Stomach smooth muscle (tissue), 2 donors: ENCODE measurements at regions not wholly inside any gene's neighbourhood (a gene's known extent, or its start where the extent isn't known, plus 50 kb on each side); places are given as distances from the start of the nearest gene placed in this dataset.

Experiments
- H3K27ac ChIP-seq: one replicate; pipeline ENCODE4 v1.7.0; 2013; ENCODE audit warnings: mild to moderate bottlenecking, low read length, inconsistent platforms
- H3K27me3 ChIP-seq, 2 donors: one replicate each; pipeline ENCODE4 v1.7.0; 2013; ENCODE audit warnings: low read length in 2 of 2; ENCODE audit not compliant: insufficient read depth in 2 of 2, control insufficient read depth in 1 of 2
- H3K36me3 ChIP-seq, 2 donors: one replicate each; pipeline ENCODE4 v1.7.0; 2013; ENCODE audit warnings: low read length in 2 of 2; ENCODE audit not compliant: control insufficient read depth in 2 of 2, insufficient read depth in 2 of 2
- H3K4me1 ChIP-seq: one replicate; pipeline ENCODE4 v1.7.0; 2013; ENCODE audit warnings: low read length; ENCODE audit not compliant: control insufficient read depth, insufficient read depth
- H3K4me3 ChIP-seq, 2 donors: one replicate each; pipeline ENCODE4 v1.7.0; 2013; ENCODE audit warnings: low read length in 2 of 2
- H3K9ac ChIP-seq, 2 donors: one replicate each; pipeline ENCODE4 v1.7.0; 2013; ENCODE audit warnings: low read length in 2 of 2, mild to moderate bottlenecking in 1 of 2
- H3K9me3 ChIP-seq, 2 donors: one replicate each; pipeline ENCODE4 v1.7.0; 2013; ENCODE audit warnings: low read length in 2 of 2; ENCODE audit not compliant: control insufficient read depth in 2 of 2
- donor health status: healthy.
- donor health status: Pancreatic carcinoma.

DNA sequence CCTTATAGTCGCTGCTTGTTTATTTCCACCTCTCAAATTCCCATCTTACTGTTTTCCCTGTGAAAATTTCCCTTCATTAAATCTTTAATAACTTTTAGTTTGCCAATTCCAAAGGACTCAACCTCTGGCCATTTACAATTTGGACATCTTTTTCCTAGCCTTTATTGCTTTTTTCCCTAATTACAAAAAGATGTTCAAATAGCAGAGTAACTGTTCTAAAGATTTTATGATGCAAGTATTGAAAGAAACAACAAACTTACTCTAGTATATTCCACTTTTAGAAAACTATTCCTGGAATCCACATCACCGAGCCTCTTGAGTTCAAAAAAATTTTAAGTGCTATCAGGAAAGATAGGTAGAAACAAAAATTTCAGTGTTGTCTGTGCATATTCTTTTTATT, 174.1 kb upstream of the UBE2E2 start:
- no peaks in the 10 kb centered on the region for H3K36me3 ChIP-seq
- no peak overlapping the region for H3K4me3 ChIP-seq

DNA sequence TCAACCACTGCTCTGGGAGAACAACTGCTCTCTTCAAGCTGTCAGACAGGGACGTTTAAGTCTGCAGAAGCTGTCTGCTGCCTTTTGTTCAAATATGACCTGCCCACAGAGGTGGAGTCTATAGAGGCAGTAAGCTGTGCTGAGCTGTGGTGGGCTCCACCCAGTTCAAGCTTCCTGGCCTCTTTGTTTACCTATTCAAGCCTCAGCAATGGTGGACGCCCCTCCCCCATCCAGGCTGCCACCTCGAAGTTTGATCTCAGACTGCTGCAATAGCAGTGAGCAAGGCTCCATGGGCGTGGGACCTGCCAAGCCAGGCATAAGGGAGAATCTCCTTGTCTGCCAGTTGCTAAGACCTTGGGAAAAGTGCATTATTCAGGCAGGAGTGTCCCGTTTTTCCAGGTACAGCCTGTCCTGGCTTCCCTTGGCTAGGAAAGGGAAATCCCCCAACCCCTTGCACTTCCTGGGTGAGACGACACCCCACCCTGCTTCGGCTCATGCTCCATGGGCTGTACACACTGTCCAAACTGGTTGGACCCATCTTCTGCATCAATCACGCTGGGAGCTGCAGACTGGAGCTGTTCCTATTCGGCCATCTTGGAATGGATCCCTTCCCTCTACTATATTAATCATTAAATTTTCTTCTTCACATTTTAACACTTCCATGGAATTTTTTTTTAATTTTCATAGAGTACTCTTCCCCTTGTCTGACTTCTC, 167.0 kb upstream of the UBE2E2 start:
- H3K27ac ChIP-seq: no peak overlapping the region
- no peaks in the 10 kb centered on the region for H3K9me3 ChIP-seq
- no peaks in the 10 kb centered on the region for H3K36me3 ChIP-seq
- no peaks in the 10 kb centered on the region for H3K4me1 ChIP-seq
- H3K4me3 ChIP-seq: no peak overlapping the region
- H3K27me3 ChIP-seq: no peaks in the 10 kb centered on the region
- no peak overlapping the region for H3K9ac ChIP-seq

More for the DNA sequence above, 174.1 kb upstream of the UBE2E2 start:
- Histone ChIP-seq H3K27me3 (no peaks in the 10 kb centered on the region), H3K9me3 (no peaks in the 10 kb centered on the region), H3K27ac (no peak overlapping the region), H3K4me1 (no peaks in the 10 kb centered on the region), H3K9ac (no peak overlapping the region)

- Histone ChIP-seq H3K9ac (no peak overlapping the region), H3K9me3 (no peaks in the 10 kb centered on the region), H3K4me3 (no peak overlapping the region), H3K36me3 (no peaks in the 10 kb centered on the region), H3K4me1 (no peaks in the 10 kb centered on the region), H3K27ac (no peak overlapping the region), H3K27me3 (no peaks in the 10 kb centered on the region)
Observed at GRCh38 chr3:23036728-23037127, 166.4 kb upstream of the UBE2E2 start.

GRCh38 chr3:23038471-23038870, 164.7 kb upstream of the UBE2E2 start:
- H3K27ac ChIP-seq: no peak overlapping the region
- H3K9me3 ChIP-seq: no peaks in the 10 kb centered on the region

GRCh38 chr3:23041918-23042696, 161.0 kb upstream of the UBE2E2 start:
- H3K9ac ChIP-seq: no peak overlapping the region
- H3K27me3 ChIP-seq: no peaks in the 10 kb centered on the region
- no peak overlapping the region for H3K4me3 ChIP-seq
- peaks cover 0 to 5% of the 10 kb centered on the region in 2 donors for H3K9me3 ChIP-seq
- no peaks in the 10 kb centered on the region for H3K36me3 ChIP-seq
- no peak overlapping the region for H3K27ac ChIP-seq
- H3K4me1 ChIP-seq: no peaks in the 10 kb centered on the region

More at GRCh38 chr3:23038471-23038870, 164.7 kb upstream of the UBE2E2 start:
- no peaks in the 10 kb centered on the region for H3K36me3 ChIP-seq
- no peaks in the 10 kb centered on the region for H3K27me3 ChIP-seq
- no peak overlapping the region for H3K4me3 ChIP-seq
- no peaks in the 10 kb centered on the region for H3K4me1 ChIP-seq
- H3K9ac ChIP-seq: no peak overlapping the region

DNA sequence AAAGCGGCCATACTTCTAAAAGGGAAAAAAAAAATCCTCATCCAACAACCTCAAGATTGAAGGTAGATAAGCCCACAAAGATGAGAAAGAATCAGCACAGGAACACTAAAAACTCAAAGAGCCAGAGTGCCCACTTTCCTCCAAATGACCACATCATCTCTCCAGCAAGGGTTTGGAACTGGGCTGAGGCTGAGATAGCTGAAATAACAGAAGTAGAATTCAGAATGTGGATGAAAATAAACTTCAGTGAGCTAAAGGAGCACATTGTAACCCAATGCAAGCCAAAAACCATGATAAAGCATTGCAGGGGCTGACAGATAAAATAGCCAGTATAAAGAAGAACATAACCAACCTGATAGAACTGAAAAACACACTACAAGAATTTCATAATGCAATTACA, 158.7 kb upstream of the UBE2E2 start:
- Histone ChIP-seq H3K4me1 (no peaks in the 10 kb centered on the region), H3K9me3 (peaks cover 2 to 5% of the 10 kb centered on the region in 2 donors), H3K36me3 (no peaks in the 10 kb centered on the region), H3K4me3 (no peak overlapping the region), H3K27me3 (no peaks in the 10 kb centered on the region), H3K9ac (no peak overlapping the region), H3K27ac (no peak overlapping the region)

DNA sequence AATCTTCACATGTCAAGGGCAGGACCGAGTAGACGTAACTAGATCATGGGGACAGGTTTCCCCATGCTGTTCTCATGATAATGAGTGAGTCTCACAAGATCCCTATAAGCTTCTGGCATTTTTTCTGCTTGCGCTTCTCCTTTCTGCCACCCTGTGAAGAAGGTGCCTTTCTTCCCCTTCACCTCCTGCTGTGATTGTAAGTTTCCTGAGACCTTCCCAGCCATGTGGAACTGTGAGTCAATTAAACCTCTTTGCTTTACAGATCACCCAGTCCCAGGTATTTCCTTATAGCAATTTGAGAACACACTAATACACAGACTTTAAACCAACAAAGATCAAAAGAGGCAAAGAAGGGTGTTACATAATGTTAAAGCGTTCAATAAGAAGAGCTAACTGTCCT, 156.6 kb upstream of the UBE2E2 start:
- Histone ChIP-seq H3K27ac (no peak overlapping the region), H3K4me1 (no peaks in the 10 kb centered on the region), H3K9ac (no peak overlapping the region), H3K4me3 (no peak overlapping the region), H3K9me3 (peaks cover 2 to 5% of the 10 kb centered on the region in 2 donors), H3K36me3 (no peaks in the 10 kb centered on the region), H3K27me3 (no peaks in the 10 kb centered on the region)

DNA sequence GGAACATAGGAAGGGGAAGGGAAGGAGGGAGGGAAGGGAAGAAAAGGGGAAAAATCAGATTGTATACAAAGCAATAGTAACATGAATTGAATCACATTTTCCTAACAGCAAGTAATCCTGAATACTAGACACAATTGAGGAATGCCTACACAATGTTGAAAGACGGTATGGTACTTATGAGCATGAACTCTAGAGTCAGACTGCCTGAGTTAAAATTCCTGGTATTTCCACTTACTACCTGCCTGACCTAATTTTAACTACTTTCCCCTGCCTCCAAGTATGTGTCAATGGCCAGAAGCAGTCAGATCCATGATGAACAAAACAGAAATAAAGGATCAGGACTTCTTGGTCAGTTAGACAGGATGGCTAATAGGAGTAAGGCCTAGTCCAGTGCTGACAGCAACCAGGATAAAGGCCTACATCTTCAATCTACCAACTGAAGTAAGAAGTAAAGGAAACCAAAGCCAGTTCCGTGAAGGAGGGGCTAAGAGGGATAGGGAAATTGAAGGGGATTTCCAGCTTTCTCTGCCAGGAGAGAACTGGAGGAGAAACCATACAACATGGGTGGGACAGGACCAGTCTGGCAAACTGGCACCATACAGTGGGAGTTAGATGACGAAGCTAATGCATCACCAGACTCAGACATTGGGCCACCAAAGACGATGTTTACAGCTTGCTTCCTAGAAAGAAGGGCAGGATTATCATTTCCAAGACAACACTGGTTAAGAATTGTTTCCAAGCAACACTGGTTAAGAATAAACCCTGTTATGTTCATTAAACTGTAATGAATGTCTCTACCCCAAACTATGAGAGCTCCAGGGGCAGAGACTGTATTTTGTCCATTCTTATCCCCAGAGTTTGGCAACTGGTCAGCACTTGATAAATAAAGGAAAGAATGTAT, 151.6 kb upstream of the UBE2E2 start:
- H3K9me3 ChIP-seq: peaks cover 2% of the 10 kb centered on the region in 2 donors
- no peak overlapping the region for H3K9ac ChIP-seq
- no peaks in the 10 kb centered on the region for H3K4me1 ChIP-seq
- H3K4me3 ChIP-seq: no peak overlapping the region
- H3K36me3 ChIP-seq: no peaks in the 10 kb centered on the region
- no peaks in the 10 kb centered on the region for H3K27me3 ChIP-seq
- H3K27ac ChIP-seq: no peak overlapping the region

DNA sequence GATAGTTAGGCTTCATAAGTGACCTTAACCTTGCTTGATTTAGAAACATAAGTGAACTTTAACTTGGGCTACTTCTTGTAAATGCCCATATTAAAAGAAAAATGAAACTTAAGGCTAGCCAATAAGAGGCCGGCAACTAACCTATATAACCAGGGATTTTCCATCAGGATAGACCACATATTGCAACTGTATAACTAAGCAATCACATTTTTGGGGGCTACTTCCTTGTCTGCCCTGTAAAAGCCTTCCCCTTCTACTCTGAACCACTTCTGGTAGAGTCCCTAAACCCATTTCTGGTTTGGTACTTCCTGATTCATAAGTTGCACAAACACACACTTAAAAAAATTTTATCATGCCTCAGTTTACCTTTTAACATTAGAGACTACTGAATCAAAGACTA, 150.9 kb upstream of the UBE2E2 start:
- Histone ChIP-seq H3K4me3 (no peak overlapping the region), H3K4me1 (no peaks in the 10 kb centered on the region), H3K9ac (no peak overlapping the region), H3K27me3 (no peaks in the 10 kb centered on the region), H3K9me3 (peaks cover 0 to 2% of the 10 kb centered on the region in 2 donors), H3K27ac (no peak overlapping the region), H3K36me3 (no peaks in the 10 kb centered on the region)

DNA sequence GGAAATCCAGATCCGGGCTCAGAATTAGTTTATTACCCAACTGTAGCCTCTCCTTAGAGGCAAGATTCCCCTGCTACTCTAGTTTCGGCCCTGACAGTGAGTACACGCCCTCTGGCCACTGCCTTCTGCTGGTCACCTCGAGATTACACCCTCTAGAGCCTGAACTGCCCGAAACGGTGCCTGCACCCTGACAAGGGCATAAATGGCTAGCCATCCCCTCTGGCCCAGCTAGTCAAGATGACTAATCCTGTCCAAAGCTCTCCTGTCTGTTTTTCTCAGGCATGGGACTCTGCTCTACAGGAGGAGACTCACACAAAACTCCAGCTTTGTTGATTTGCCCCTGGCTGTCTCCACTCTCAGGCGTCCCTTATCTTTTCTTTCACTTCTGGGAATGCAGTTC, 150.5 kb upstream of the UBE2E2 start:
- Histone ChIP-seq H3K4me3 (no peak overlapping the region), H3K9me3 (peaks cover 0 to 2% of the 10 kb centered on the region in 2 donors), H3K27me3 (no peaks in the 10 kb centered on the region), H3K9ac (no peak overlapping the region), H3K27ac (no peak overlapping the region), H3K4me1 (no peaks in the 10 kb centered on the region), H3K36me3 (no peaks in the 10 kb centered on the region)
